NCI-H345 (cell line): ENCODE measurements at regions not wholly inside any gene's neighbourhood (a gene's known extent, or its start where the extent isn't known, plus 50 kb on each side); places are given as distances from the start of the nearest gene placed in this dataset.

ENCODE experiments used
- DNase-seq: peaks from one replicate; lab custom pipeline; 2025; lab: John Stamatoyannopoulos, UW

GRCh38 chr2:211237586-211238275, 681.3 kb downstream of the CPS1 start:
- no peak for DNase-seq

- no peak for DNase-seq
Observed at GRCh38 chr2:211241891-211242290, 685.5 kb downstream of the CPS1 start.

- no peak for DNase-seq
Observed at GRCh38 chr2:211247751-211248150, 691.4 kb downstream of the CPS1 start.

- DNase-seq = no peak
Observed at GRCh38 chr2:211248841-211249240, 692.4 kb downstream of the CPS1 start.

GRCh38 chr2:211251016-211251415, 694.6 kb downstream of the CPS1 start:
- no peak for DNase-seq

GRCh38 chr2:211258646-211259335, 702.4 kb downstream of the CPS1 start:
- no peak for DNase-seq

- no peak for DNase-seq
Observed at GRCh38 chr2:211259831-211260476, 703.6 kb downstream of the CPS1 start.

DNA sequence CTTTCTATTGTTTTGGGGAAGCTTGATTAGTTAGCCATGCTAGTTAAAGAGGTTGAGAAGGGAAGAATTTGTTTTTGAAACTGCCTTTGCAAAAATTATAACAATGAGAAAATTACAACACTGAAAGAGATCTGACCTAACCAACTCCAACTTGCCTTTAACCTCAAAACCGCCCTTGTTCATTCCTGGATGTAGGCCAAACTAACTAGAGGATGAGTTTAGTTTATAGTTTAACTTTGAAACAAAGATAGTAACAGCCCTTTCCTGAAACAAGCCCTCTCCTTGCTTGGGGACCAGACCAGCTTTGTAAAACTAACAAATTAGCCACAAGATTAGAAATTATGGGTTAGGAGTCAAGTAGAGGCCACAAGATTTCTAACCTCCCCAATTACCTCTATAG, 713.9 kb downstream of the CPS1 start:
- DNase-seq = no peak

DNA sequence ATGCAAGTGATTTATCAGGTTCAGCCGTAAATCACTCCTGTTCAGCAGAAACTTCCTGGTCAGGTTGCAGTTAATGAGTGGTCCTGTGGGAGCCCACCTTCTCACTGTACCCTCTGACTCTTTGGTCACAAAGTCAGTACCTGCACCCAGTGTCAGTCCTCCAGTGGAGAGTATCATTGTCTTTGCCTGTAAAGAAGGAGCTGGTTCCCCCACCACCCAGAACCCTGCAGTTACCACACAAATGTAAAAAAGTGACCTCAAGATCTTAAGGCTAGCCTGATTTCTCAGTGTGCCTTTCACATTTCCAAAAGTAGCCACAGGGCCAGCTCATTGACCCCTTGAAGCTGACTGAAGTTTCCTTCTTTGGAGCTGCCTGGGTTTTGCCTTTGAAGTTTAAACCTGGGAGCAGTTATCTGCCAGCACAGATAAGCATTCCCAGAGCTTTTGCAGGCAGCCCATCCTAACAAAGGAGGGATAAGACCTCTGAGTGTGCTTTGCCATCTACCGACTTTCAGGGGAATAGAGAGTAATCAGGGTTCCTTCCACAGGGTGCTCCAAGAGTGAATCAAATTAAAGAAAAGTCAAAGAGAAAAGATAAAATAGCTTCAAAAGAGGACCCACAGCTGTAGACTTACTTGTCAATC, 725.2 kb downstream of the CPS1 start:
- no peak for DNase-seq

DNA sequence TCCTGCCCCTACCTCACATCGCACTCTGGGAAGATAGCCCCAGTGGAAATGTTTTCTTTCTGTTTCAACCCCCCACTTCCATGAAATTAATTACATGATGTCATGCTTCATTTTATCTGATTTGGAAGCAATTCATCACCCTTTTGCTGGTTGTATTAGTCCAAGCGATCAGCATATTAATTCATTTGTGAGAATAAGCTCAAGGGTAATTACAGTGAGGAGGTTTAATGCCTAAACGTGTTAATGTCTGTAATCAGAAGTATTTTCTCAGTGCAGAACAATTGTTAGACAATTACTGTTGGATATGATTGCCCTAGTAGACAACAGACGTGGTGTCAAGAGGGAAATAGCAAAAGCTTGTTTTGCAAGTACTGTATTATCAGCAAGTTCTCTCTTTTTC, 746.3 kb downstream of the CPS1 start:
- DNase-seq = no peak

DNA sequence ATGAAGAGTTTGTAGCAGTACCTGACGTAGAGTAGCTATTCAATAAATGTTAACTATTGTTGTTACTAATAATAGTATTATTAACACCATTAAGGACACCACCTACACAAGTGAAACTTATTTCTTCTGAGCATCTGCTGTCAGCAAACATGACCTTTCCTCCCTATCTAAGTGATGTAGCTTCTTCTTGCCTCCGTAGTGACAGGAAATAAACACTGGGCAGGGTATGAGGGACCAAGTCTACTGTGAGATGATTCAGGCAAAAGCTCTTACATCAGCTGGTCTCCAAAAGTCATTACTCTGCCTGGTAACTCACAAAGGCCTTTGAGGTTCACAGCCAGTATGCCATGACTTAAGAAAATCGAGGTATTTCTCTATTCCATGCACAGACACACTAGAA, 750.5 kb downstream of the CPS1 start:
- DNase-seq = no peak
